Peyer's patch (tissue), 4 donors: ENCODE measurements at regions not wholly inside any gene's neighbourhood (a gene's known extent, or its start where the extent isn't known, plus 50 kb on each side); places are given as distances from the start of the nearest gene placed in this dataset.

Source experiments
- CTCF ChIP-seq, 6 experiments: fragments of 450-650 bp in 4 of 6; fragments of 200-600 bp in 2 of 6; sonication (generic) in 1 of 6; IDR thresholded peaks; one replicate each; pipeline ENCODE4 v1.5.1; 2017 to 2019; ENCODE audit warnings: antibody characterized with exemption in 6 of 6, mild to moderate bottlenecking in 3 of 6, moderate library complexity in 1 of 6
- POLR2A ChIP-seq, 2 donors: fragments of 450-650 bp; IDR thresholded peaks; one replicate each; pipeline ENCODE4 v1.5.1; 2017; ENCODE audit warnings: antibody characterized with exemption in 2 of 2, mild to moderate bottlenecking in 2 of 2, moderate library complexity in 2 of 2

GRCh38 chr11:26229981-26230380 lies 101.9 kb upstream of the ANO3 start:
- TF ChIP-seq CTCF (IDR thresholded peaks at IDR 0.05) (no peak), POLR2A (IDR thresholded peaks at IDR 0.05) (no peak)
